AG09319 (cell line): ENCODE measurements at regions not wholly inside any gene's neighbourhood (a gene's known extent, or its start where the extent isn't known, plus 50 kb on each side); places are given as distances from the start of the nearest gene placed in this dataset.

Experiments used
- DNase-seq: peaks from one replicate; pipeline ENCODE4 v3.0.0-alpha.2; 2010; ENCODE audit warnings: low read depth; ENCODE audit errors: extremely low read depth
- TF ChIP-seq, protein P1 (sequence below): IDR thresholded peaks from 2 replicates; pipeline ENCODE4 v1.5.1; 2011; ENCODE audit warnings: low read depth, mild to moderate bottlenecking, inconsistent platforms, low read length, moderate library complexity

DNA sequence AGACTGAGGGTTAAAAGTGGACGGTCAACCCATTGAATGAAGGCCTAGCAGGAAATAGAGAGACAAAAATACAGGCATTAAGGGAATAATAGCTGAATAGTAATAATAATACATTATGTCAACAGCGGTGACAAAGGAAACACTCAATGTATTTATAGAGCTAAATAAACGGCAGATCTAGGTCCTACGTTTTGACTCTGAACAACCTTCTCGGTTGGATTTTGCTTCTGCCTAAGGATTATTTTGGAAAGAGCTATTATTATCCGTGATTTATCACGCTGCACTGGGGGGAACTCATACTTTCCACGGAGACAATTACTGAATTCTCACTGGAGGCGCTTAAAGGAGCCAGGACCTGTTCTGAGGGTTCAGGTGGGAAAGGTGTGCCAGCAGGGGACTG lies 118.2 kb upstream of the KIRREL3 start:
- TF ChIP-seq, protein P1, sequence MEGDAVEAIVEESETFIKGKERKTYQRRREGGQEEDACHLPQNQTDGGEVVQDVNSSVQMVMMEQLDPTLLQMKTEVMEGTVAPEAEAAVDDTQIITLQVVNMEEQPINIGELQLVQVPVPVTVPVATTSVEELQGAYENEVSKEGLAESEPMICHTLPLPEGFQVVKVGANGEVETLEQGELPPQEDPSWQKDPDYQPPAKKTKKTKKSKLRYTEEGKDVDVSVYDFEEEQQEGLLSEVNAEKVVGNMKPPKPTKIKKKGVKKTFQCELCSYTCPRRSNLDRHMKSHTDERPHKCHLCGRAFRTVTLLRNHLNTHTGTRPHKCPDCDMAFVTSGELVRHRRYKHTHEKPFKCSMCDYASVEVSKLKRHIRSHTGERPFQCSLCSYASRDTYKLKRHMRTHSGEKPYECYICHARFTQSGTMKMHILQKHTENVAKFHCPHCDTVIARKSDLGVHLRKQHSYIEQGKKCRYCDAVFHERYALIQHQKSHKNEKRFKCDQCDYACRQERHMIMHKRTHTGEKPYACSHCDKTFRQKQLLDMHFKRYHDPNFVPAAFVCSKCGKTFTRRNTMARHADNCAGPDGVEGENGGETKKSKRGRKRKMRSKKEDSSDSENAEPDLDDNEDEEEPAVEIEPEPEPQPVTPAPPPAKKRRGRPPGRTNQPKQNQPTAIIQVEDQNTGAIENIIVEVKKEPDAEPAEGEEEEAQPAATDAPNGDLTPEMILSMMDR = no peak
- no peak for DNase-seq

DNA sequence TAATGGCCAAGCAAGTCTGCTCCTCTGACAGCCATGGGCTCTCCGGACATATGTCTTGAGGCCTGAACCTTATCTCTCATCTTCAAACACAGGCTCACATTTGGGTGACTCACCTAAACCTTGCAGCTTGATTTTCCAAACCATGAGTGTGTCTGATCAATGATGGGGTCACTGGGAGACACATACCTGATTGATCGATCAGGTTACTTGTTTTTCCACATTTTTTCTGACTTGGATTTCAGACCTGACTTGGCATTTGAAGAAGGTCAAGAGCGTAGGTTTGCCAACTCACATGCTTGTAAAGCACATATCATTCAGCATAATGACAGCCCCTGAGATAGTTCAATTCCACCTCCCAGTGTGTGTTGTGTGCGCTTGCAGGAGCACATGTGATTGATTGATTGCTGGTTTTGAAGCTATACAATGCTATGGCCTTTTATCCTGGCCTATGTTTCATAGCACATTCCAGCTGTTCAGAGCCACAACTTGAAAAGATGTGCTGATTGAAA lies 116.7 kb upstream of the KIRREL3 start:
- TF ChIP-seq, protein P1 = no peak
- DNase-seq = no peak

DNA sequence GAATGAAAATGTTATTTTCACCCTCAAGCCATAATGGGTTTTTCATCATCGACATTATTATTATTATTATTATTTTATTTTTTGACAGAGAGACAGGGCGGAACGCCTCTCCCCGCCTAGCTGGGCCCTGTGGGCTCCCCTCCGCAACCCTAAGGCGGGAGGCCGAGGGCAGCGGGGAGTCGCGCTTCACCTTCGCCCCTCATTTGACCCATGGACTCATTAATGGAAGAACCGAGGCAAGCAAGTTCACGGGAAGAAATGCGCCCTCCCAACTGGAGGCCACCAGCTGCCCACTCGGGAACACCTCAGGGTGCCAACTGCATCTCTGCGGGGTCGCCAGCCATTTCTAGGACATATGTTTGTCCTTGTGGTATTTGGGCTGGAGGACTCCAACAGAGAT lies 115.3 kb upstream of the KIRREL3 start:
- no peak for DNase-seq
- TF ChIP-seq, protein P1 = no peak

DNA sequence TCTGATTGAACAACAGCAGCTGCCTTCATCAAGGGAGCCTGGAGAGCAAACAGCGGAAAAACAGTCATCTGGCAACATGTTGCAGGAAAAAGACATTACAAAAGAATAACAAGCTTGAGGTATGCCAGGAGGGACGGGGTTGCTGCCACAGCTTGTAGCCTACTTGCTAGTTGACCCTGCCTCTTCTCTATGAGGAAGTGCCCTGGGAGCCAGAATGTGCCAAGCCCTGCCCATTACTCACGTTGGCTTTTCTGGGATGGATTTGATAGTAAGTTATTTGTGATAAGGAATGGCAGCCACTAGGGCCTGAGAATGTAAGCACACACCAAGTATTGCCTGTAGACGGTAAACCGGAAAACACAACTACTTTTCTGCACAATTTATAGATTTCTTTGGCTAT lies 113.5 kb upstream of the KIRREL3 start:
- TF ChIP-seq, protein P1 = no peak
- DNase-seq = no peak

GRCh38 chr11:127110542-127110941 lies 110.0 kb upstream of the KIRREL3 start:
- TF ChIP-seq, protein P1 = no peak
- DNase-seq = no peak

DNA sequence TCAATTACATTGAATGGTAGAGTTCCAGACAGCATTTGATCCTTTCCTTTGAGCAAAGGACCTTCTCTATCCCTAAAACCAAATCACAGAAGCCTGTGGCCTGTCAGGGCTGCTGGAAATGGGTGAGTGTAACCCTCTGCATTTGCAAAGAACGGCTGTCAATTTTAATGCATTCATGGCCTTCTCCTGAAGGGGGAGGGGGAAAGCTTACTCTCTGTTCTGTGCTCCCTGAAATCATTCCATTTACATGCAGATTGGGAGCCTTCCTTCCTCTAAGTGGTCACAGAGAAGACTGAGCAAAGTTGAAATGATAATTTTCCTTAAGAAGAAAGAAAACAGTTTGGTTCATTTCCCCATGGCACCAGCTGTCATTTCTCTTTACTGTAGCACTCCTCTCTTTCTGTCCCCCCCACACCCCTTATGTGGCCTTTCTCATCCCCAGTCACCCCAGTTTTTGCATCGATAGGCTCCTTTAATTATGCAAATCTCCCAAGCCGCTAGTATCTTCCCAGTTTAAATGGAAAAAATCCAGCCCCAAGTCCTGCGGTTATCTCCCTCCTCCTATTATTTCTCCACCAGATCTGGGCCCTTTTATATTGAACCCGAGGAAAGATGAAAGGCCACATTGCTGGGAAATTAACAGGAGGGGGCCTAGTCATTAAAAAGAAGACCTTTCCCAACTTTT lies 109.4 kb upstream of the KIRREL3 start:
- no peak for DNase-seq
- TF ChIP-seq, protein P1 = no peak

GRCh38 chr11:127108838-127109237 lies 108.3 kb upstream of the KIRREL3 start:
- TF ChIP-seq, protein P1 = no peak

More at GRCh38 chr11:127108838-127109237, 108.3 kb upstream of the KIRREL3 start:
- DNase-seq = no peak
